T-cell (primary cell): ENCODE measurements at regions not wholly inside any gene's neighbourhood (a gene's known extent, or its start where the extent isn't known, plus 50 kb on each side); places are given as distances from the start of the nearest gene placed in this dataset.

ENCODE experiments used
- ATAC-seq, 4 experiments: fragments of 200-7000 bp in 3 of 4; fragments of 150-1000 bp in 1 of 4; cut with Tn5 transposase; replicated peaks in 1 of 4; 1 replicate in 3 of 4; 2 replicates in 1 of 4; pipeline ENCODE4 v1.10.0; 2021; ENCODE audit warnings: moderate library complexity in 3 of 4, mild to moderate bottlenecking in 2 of 4, moderate number of reproducible peaks in 1 of 4
- CTCF ChIA-PET, 2 donors: fragments of 300-600 bp; sonication (Branson Sonifier 250); formaldehyde crosslinking; loops; one replicate each; lab custom pipeline; 2022; ENCODE audit warnings: antibody characterized with exemption in 2 of 2; lab: Charles Lee
- POLR2A ChIA-PET, 2 donors: fragments of 300-600 bp; sonication (Branson Sonifier 250); formaldehyde crosslinking; loops; one replicate each; lab custom pipeline; 2022; ENCODE audit warnings: antibody characterized with exemption in 2 of 2; lab: Charles Lee
- DNase-seq, 35 experiments: peaks; one replicate each; pipeline versions ENCODE4 v3.0.0 to v3.0.0-alpha.2; 2013 to 2023
- H3K27ac ChIP-seq: one replicate; pipeline ENCODE4 v1.5.1; 2013; ENCODE audit warnings: low read length
- H3K27me3 ChIP-seq, 2 experiments: replicated peaks in 1 of 2; 1 replicate in 1 of 2; 2 replicates in 1 of 2; pipeline versions ENCODE4 v1.6.1 to v1.7.0; 2013; ENCODE audit warnings: low read length in 1 of 2, mixed read lengths in 1 of 2; ENCODE audit not compliant: control insufficient read depth in 2 of 2, insufficient read depth in 2 of 2; ENCODE audit errors: extremely low read depth in 1 of 2
- H3K36me3 ChIP-seq, 2 donors: 1 replicate in 1 of 2; 2 replicates in 1 of 2; pipeline versions ENCODE4 v1.6.1 to v1.7.0; 2013; ENCODE audit warnings: low read length in 1 of 2; ENCODE audit not compliant: control insufficient read depth in 2 of 2, insufficient read depth in 1 of 2; ENCODE audit errors: extremely low read depth in 1 of 2
- H3K4me1 ChIP-seq, 2 experiments: 1 replicate in 1 of 2; 2 replicates in 1 of 2; pipeline versions ENCODE4 v1.6.1 to v1.7.0; 2013; ENCODE audit warnings: low read length in 2 of 2, mixed read lengths in 1 of 2; ENCODE audit not compliant: insufficient read depth in 2 of 2, control insufficient read depth in 1 of 2; ENCODE audit errors: extremely low read depth in 1 of 2
- H3K4me3 ChIP-seq, 2 donors: 1 replicate in 1 of 2; 2 replicates in 1 of 2; pipeline versions ENCODE4 v1.5.1 to v1.7.0; 2013; ENCODE audit warnings: mild to moderate bottlenecking in 2 of 2, low read length in 1 of 2, moderate library complexity in 1 of 2; ENCODE audit not compliant: control insufficient read depth in 1 of 2; ENCODE audit errors: extremely low read depth in 1 of 2
- H3K9me3 ChIP-seq: 2 replicates; pipeline ENCODE4 v1.7.0; 2013
- H3K27ac Mint-ChIP-seq, 2 donors: one replicate each; pipeline ENCODE4 v1.8.0; 2020 to 2021; ENCODE audit warnings: mild to moderate bottlenecking in 2 of 2, mixed read lengths in 2 of 2
- H3K27me3 Mint-ChIP-seq, 2 donors: one replicate each; pipeline ENCODE4 v1.8.0; 2021 to 2022; ENCODE audit warnings: mixed read lengths in 2 of 2
- H3K36me3 Mint-ChIP-seq: one replicate; pipeline ENCODE4 v1.8.0; 2021; ENCODE audit warnings: mixed read lengths
- H3K4me1 Mint-ChIP-seq, 3 donors: one replicate each; pipeline ENCODE4 v1.8.0; 2020 to 2022; ENCODE audit warnings: mixed read lengths in 3 of 3, mild to moderate bottlenecking in 1 of 3
- H3K4me3 Mint-ChIP-seq, 3 donors: one replicate each; pipeline ENCODE4 v1.8.0; 2020 to 2022; ENCODE audit warnings: mild to moderate bottlenecking in 3 of 3, mixed read lengths in 3 of 3, moderate library complexity in 3 of 3
- H3K9me3 Mint-ChIP-seq, 3 donors: one replicate each; pipeline ENCODE4 v1.8.0; 2020 to 2022; ENCODE audit warnings: mixed read lengths in 3 of 3
- WGBS: methylation state at CpG from one replicate; pipeline ENCODE4 v1.1.5; 2013; ENCODE audit warnings: missing lambda C conversion rate; ENCODE audit not compliant: insufficient coverage; 5-methylcytosine and 5-hydroxymethylcytosine counted together

DNA sequence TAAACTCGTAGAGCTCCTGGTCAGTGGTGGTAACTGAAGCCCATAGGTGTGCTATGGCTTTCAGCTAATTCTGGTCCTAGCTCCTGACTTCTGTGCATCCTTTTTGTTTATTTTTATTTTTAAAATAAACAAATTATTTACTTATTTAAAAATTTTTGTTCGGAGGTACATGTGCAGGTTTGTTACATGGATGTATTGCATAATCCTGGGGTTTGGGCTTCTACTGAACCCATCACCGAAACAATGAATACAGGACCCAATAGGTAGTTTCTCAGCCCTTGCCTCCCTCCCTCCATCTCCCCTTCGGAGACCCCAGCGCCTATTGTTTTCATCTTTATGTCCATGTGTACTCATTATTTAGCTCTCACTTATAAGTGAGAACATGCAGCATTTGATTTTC lies 143.8 kb downstream of the URB2 start:
- no peaks in the 10 kb centered on the region for H3K4me1 Mint-ChIP-seq
- WGBS = 50% methylated on average over 1 of the region's 5 CpGs
- DNase-seq (no peak), ATAC-seq (no peak)
- no peak overlapping the region for H3K4me3 Mint-ChIP-seq
- H3K27me3 Mint-ChIP-seq = peaks cover 8 to 32% of the 10 kb centered on the region in 2 donors
- H3K36me3 ChIP-seq = no peaks in the 10 kb centered on the region
- ChIA-PET POLR2A (no interaction called here), CTCF (interaction anchor here in 1 of 2 donors (0.7 kb wide), 1 partner anchor 1042 kb away, joined by 3 read pairs; no protein-coding TSS in a partner anchor)
- peaks cover 0 to 8% of the 10 kb centered on the region in 2 experiments for H3K27me3 ChIP-seq
- H3K9me3 Mint-ChIP-seq = no peaks in the 10 kb centered on the region
- H3K27ac Mint-ChIP-seq = no peak overlapping the region
- H3K4me1 ChIP-seq = no peaks in the 10 kb centered on the region
- H3K4me3 ChIP-seq = no peak overlapping the region
- H3K27ac ChIP-seq = no peak overlapping the region
- no peaks in the 10 kb centered on the region for H3K9me3 ChIP-seq
- no peaks in the 10 kb centered on the region for H3K36me3 Mint-ChIP-seq

GRCh38 chr1:229778794-229779193 lies 152.7 kb downstream of the URB2 start:
- no peak overlapping the region for H3K27ac ChIP-seq
- H3K4me3 Mint-ChIP-seq = no peak overlapping the region
- no peak for DNase-seq
- no peak overlapping the region for H3K27ac Mint-ChIP-seq
- peaks cover 0 to 19% of the 10 kb centered on the region in 2 experiments for H3K27me3 ChIP-seq
- peaks cover 2 to 13% of the 10 kb centered on the region in 2 donors for H3K27me3 Mint-ChIP-seq
- H3K4me3 ChIP-seq = no peak overlapping the region
- no peaks in the 10 kb centered on the region for H3K4me1 ChIP-seq
- ATAC-seq = no peak
- ChIA-PET CTCF (no interaction called here), POLR2A (interaction anchor here in 1 of 2 donors (0.6 kb wide), 1 partner anchor 39 kb away, joined by 4 read pairs; no protein-coding TSS in a partner anchor)
- no peaks in the 10 kb centered on the region for H3K36me3 Mint-ChIP-seq
- no peaks in the 10 kb centered on the region for H3K9me3 Mint-ChIP-seq
- H3K9me3 ChIP-seq = no peaks in the 10 kb centered on the region
- no peaks in the 10 kb centered on the region for H3K4me1 Mint-ChIP-seq
- no peaks in the 10 kb centered on the region for H3K36me3 ChIP-seq
- no CpG with 5 or more reads among the region's 5 CpGs for WGBS

GRCh38 chr1:229781453-229781852 lies 155.4 kb downstream of the URB2 start:
- ChIA-PET POLR2A (no interaction called here), CTCF (no interaction called here)
- Histone ChIP-seq H3K9me3 (no peaks in the 10 kb centered on the region), H3K4me1 (no peaks in the 10 kb centered on the region), H3K27ac (no peak overlapping the region), H3K4me3 (no peak overlapping the region), H3K36me3 (no peaks in the 10 kb centered on the region), H3K27me3 (peaks cover 0 to 15% of the 10 kb centered on the region in 2 experiments)
- Mint-ChIP-seq H3K27ac (no peak overlapping the region), H3K9me3 (no peaks in the 10 kb centered on the region), H3K27me3 (peaks cover 5 to 11% of the 10 kb centered on the region in 2 donors), H3K4me3 (no peak overlapping the region), H3K4me1 (no peaks in the 10 kb centered on the region), H3K36me3 (no peaks in the 10 kb centered on the region)
- DNase-seq = no peak
- WGBS = 73% methylated on average over 7 of the region's 7 CpGs
- no peak for ATAC-seq

GRCh38 chr1:229782469-229782868 lies 156.4 kb downstream of the URB2 start:
- no peak overlapping the region for H3K4me3 ChIP-seq
- peaks cover 5 to 11% of the 10 kb centered on the region in 2 donors for H3K27me3 Mint-ChIP-seq
- H3K4me1 Mint-ChIP-seq = no peaks in the 10 kb centered on the region
- no peaks in the 10 kb centered on the region for H3K36me3 ChIP-seq
- CTCF ChIA-PET = no interaction called here
- no peak overlapping the region for H3K27ac Mint-ChIP-seq
- H3K27me3 ChIP-seq = peaks cover 0 to 11% of the 10 kb centered on the region in 2 experiments
- no peak for ATAC-seq
- no peaks in the 10 kb centered on the region for H3K4me1 ChIP-seq
- WGBS = 71% methylated on average over 1 of the region's 1 CpG
- POLR2A ChIA-PET = no interaction called here
- no peaks in the 10 kb centered on the region for H3K36me3 Mint-ChIP-seq
- no peaks in the 10 kb centered on the region for H3K9me3 ChIP-seq
- H3K4me3 Mint-ChIP-seq = no peak overlapping the region
- no peak for DNase-seq
- no peak overlapping the region for H3K27ac ChIP-seq
- peaks cover 0 to under 1% (median 0%) of the 10 kb centered on the region in 3 donors for H3K9me3 Mint-ChIP-seq

DNA sequence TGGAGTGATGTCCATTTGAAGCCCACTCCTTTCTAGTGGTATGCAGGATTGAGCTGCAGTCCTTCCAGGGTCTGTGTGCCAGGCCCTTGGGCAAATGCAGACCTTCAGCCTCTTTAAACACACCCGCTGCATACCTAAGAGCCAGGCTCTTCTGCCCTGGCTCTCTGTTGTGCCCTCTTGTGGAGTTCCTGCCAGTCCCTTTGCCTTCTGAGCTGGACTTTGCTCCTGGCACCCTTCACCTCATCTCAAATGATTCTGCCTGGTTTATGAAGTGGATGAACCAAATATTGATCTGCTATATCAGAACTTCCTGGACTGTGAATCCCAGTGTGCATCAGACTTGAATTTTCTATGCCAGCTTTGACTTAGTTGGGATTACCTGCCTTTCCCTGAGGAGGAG lies 158.8 kb downstream of the URB2 start:
- POLR2A ChIA-PET = no interaction called here
- H3K27me3 Mint-ChIP-seq = peaks cover 9 to 12% of the 10 kb centered on the region in 2 donors

DNA sequence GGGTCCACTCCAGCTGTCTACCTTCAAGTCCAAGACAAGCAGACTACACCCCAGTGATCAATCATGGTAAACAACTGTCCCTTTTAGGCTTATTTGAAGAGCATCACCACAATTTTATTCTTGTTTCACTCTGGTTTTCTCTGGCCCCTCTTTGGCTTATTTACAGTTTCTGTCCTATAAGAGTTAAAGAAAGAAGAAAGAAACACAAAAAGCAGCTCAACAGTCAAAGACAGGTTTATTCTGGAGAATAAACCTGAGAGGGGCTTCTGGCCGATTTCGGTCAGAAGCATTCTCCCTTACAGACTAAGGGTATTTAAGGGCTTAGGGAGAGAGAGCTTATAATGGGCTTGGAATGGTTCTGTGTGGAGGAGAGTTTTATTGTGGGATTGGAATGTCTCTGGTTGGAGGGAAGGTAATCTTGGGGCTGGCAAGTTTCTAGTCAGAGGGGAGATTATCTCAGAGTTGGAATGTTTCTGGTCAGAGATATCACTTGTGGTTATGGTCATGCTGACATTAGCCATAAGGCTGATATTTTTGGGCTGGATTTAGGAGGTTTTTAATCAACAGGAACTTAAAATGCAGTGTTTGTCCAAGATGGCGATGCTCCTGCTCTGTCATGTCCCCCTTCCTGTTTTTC lies 161.0 kb downstream of the URB2 start:
- no peak overlapping the region for H3K4me3 ChIP-seq
- CTCF ChIA-PET = no interaction called here

More for the DNA sequence above, 158.8 kb downstream of the URB2 start:
- H3K36me3 ChIP-seq = no peaks in the 10 kb centered on the region
- no peak overlapping the region for H3K4me3 Mint-ChIP-seq
- no peak for DNase-seq
- no peaks in the 10 kb centered on the region for H3K4me1 Mint-ChIP-seq
- ATAC-seq = no peak
- CTCF ChIA-PET = no interaction called here
- peaks cover 0 to 7% (median 0%) of the 10 kb centered on the region in 3 donors for H3K9me3 Mint-ChIP-seq
- no peak overlapping the region for H3K27ac ChIP-seq
- no peak overlapping the region for H3K4me3 ChIP-seq
- 100% methylated on average over 1 of the region's 1 CpG for WGBS
- no peaks in the 10 kb centered on the region for H3K9me3 ChIP-seq
- no peaks in the 10 kb centered on the region for H3K4me1 ChIP-seq
- H3K27ac Mint-ChIP-seq = no peak overlapping the region
- peaks cover 0 to 11% of the 10 kb centered on the region in 2 experiments for H3K27me3 ChIP-seq
- no peaks in the 10 kb centered on the region for H3K36me3 Mint-ChIP-seq

More for the DNA sequence above, 161.0 kb downstream of the URB2 start:
- no peaks in the 10 kb centered on the region for H3K36me3 Mint-ChIP-seq
- H3K9me3 Mint-ChIP-seq = peaks cover 6 to 15% (median 12%) of the 10 kb centered on the region in 3 donors
- H3K27me3 Mint-ChIP-seq = peaks cover 6 to 12% of the 10 kb centered on the region in 2 donors
- no peak overlapping the region for H3K4me3 Mint-ChIP-seq
- no peaks in the 10 kb centered on the region for H3K4me1 Mint-ChIP-seq
- POLR2A ChIA-PET = no interaction called here
- no peak overlapping the region for H3K27ac ChIP-seq
- DNase-seq (no peak), ATAC-seq (no peak)
- peaks cover 0 to 5% of the 10 kb centered on the region in 2 experiments for H3K27me3 ChIP-seq
- H3K27ac Mint-ChIP-seq = no peak overlapping the region
- no peaks in the 10 kb centered on the region for H3K4me1 ChIP-seq
- no peaks in the 10 kb centered on the region for H3K9me3 ChIP-seq
- 100% methylated on average over 1 of the region's 3 CpGs for WGBS
- H3K36me3 ChIP-seq = no peaks in the 10 kb centered on the region
